ENCODE measurements at regions not wholly inside any gene's neighbourhood (a gene's known extent, or its start where the extent isn't known, plus 50 kb on each side); places are given as distances from the start of the nearest gene placed in this dataset.

DNA sequence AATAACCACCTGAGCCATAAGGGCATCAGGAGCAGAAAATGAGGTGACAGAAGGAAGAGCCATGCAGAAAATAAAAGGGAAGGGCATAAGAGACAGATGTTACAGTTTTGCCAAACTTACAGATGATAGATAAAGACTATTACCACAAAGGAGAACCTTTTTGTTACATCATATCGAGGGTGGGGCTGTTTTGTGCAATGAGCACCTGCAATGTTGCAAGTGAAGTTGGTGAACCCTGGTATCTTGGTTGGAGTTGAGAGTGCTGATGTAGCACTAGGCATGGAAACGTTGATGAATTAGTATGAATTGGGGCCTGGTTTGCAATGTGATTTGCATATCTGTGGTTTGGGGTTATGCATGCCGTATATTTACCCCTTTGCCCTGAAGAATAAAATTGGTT, 119.8 kb upstream of the TEX13D start:
- TF ChIP-seq CTCF (IDR thresholded peaks at IDR 0.05 in 8 of 11, conservative IDR thresholded peaks at IDR 0.05 in 3 of 11) (no peak), POLR2A (IDR thresholded peaks at IDR 0.05) (no peak), POLR2AphosphoS5 (IDR thresholded peaks at IDR 0.05) (no peak)
